ENCODE measurements at regions not wholly inside any gene's neighbourhood (a gene's known extent, or its start where the extent isn't known, plus 50 kb on each side); places are given as distances from the start of the nearest gene placed in this dataset.

- TF ChIP-seq CTCF (IDR thresholded peaks at IDR 0.05) (no peak), ZFX (IDR thresholded peaks at IDR 0.05; ENCODE audit: borderline replicate concordance) (no peak)
Measured at GRCh38 chr14:101228949-101229541, 325.5 kb upstream of the RTL1 start.

Measured in 22Rv1 (cell line).